ENCODE measurements at regions not wholly inside any gene's neighbourhood (a gene's known extent, or its start where the extent isn't known, plus 50 kb on each side); places are given as distances from the start of the nearest gene placed in this dataset.

GRCh38 chr5:145589063-145589462 lies 246.1 kb downstream of the PRELID2 start:
- Histone ChIP-seq H3K36me3 (ENCODE audit: insufficient read depth, low read length, poor library complexity, severe bottlenecking) (no peaks in the 10 kb centered on the region), H3K9me3 (ENCODE audit: low read depth, low read length, poor library complexity, severe bottlenecking) (no peaks in the 10 kb centered on the region), H3K4me1 (ENCODE audit: insufficient read depth, low read length, poor library complexity, severe bottlenecking) (peaks cover 8% of the 10 kb centered on the region), H3K4me3 (ENCODE audit: low read depth, low read length, poor library complexity, severe bottlenecking) (no peak overlapping the region), H3K27ac (ENCODE audit: low read depth, low read length, poor library complexity, severe bottlenecking) (no peak overlapping the region), H3K27me3 (replicated peaks; ENCODE audit: insufficient read depth, low read depth, low read length, poor library complexity) (no peaks in the 10 kb centered on the region)
- CTCF ChIA-PET: interaction anchor here (0.7 kb wide), 1 partner anchor 93 kb away, joined by 3 read pairs; no protein-coding TSS in a partner anchor
- DNase-seq (ENCODE audit: low spot score): no peak
- TF ChIP-seq CTCF (conservative IDR thresholded peaks at IDR 0.05; ENCODE audit: low read depth, low read length): no peak
- no peak for TF ChIP-seq EZH2 (IDR thresholded peaks at IDR 0.05; ENCODE audit: borderline replicate concordance, low read depth, low read length, poor library complexity, severe bottlenecking)
- no TSS peak for BruUV-seq (replicated peaks)
- intact Hi-C loops (cut with micrococcal nuclease; ENCODE audit: unreplicated experiment): no loop called here
- POLR2A ChIA-PET (ENCODE audit: low non-redundant PET): no interaction called here

GRCh38 chr5:145588558-145588957 lies 246.6 kb downstream of the PRELID2 start:
- Histone ChIP-seq H3K27me3 (replicated peaks; ENCODE audit: insufficient read depth, low read depth, low read length, poor library complexity) (no peaks in the 10 kb centered on the region), H3K4me3 (ENCODE audit: low read depth, low read length, poor library complexity, severe bottlenecking) (no peak overlapping the region), H3K9me3 (ENCODE audit: low read depth, low read length, poor library complexity, severe bottlenecking) (no peaks in the 10 kb centered on the region), H3K36me3 (ENCODE audit: insufficient read depth, low read length, poor library complexity, severe bottlenecking) (no peaks in the 10 kb centered on the region), H3K4me1 (ENCODE audit: insufficient read depth, low read length, poor library complexity, severe bottlenecking) (peaks cover 8% of the 10 kb centered on the region), H3K27ac (ENCODE audit: low read depth, low read length, poor library complexity, severe bottlenecking) (no peak overlapping the region)
- no peak for TF ChIP-seq CTCF (conservative IDR thresholded peaks at IDR 0.05; ENCODE audit: low read depth, low read length)
- TF ChIP-seq EZH2 (IDR thresholded peaks at IDR 0.05; ENCODE audit: borderline replicate concordance, low read depth, low read length, poor library complexity, severe bottlenecking): no peak
- ChIA-PET CTCF (no interaction called here), POLR2A (ENCODE audit: low non-redundant PET) (no interaction called here)
- intact Hi-C loops (cut with micrococcal nuclease; ENCODE audit: unreplicated experiment): no loop called here
- no TSS peak for BruUV-seq (replicated peaks)
- no peak for DNase-seq (ENCODE audit: low spot score)

GRCh38 chr5:145588113-145588512 lies 247.0 kb downstream of the PRELID2 start:
- intact Hi-C loops (cut with micrococcal nuclease; ENCODE audit: unreplicated experiment): no loop called here
- no peak overlapping the region for H3K4me3 ChIP-seq (ENCODE audit: low read depth, low read length, poor library complexity, severe bottlenecking)
- POLR2A ChIA-PET (ENCODE audit: low non-redundant PET): no interaction called here
- BruUV-seq (replicated peaks): no TSS peak
- no peak overlapping the region for H3K27ac ChIP-seq (ENCODE audit: low read depth, low read length, poor library complexity, severe bottlenecking)
- DNase-seq (ENCODE audit: low spot score): no peak
- H3K36me3 ChIP-seq (ENCODE audit: insufficient read depth, low read length, poor library complexity, severe bottlenecking): no peaks in the 10 kb centered on the region
- no peaks in the 10 kb centered on the region for H3K27me3 ChIP-seq (replicated peaks; ENCODE audit: insufficient read depth, low read depth, low read length, poor library complexity)
- no peaks in the 10 kb centered on the region for H3K9me3 ChIP-seq (ENCODE audit: low read depth, low read length, poor library complexity, severe bottlenecking)
- peaks cover 8% of the 10 kb centered on the region for H3K4me1 ChIP-seq (ENCODE audit: insufficient read depth, low read length, poor library complexity, severe bottlenecking)
- TF ChIP-seq CTCF (conservative IDR thresholded peaks at IDR 0.05; ENCODE audit: low read depth, low read length): no peak
- TF ChIP-seq EZH2 (IDR thresholded peaks at IDR 0.05; ENCODE audit: borderline replicate concordance, low read depth, low read length, poor library complexity, severe bottlenecking): no peak
- CTCF ChIA-PET: no interaction called here

Data from A673 (cell line).